H1 (cell line): ENCODE measurements at regions not wholly inside any gene's neighbourhood (a gene's known extent, or its start where the extent isn't known, plus 50 kb on each side); places are given as distances from the start of the nearest gene placed in this dataset.
A peak's percentile ranks its signal among the peaks of the same experiment; 100 is the strongest.

Source experiments
- CTCF ChIA-PET: fragments of 300-600 bp; sonication (Branson Sonifier 250); formaldehyde crosslinking; loops from one replicate; lab custom pipeline; 2021; ENCODE audit not compliant: partially characterized antibody; lab: Charles Lee
- POLR2A ChIA-PET: fragments of 300-600 bp; sonication (Branson Sonifier 250); formaldehyde crosslinking; loops from one replicate; lab custom pipeline; 2021; ENCODE audit warnings: inconsistent platforms; ENCODE audit not compliant: partially characterized antibody; lab: Charles Lee
- DNase-seq, 2 experiments: peaks; one replicate each; pipeline versions ENCODE4 v3.0.0 to v3.0.0-alpha.2; 2010 to 2022; ENCODE audit warnings: low spot score in 2 of 2, low read depth in 1 of 2, mixed read lengths in 1 of 2
- FAIRE-seq: peaks from 2 replicates; lab custom pipeline; 2011; peaks lifted over from hg19 to GRCh38; lab: Jason Lieb, UNC
- H2AFZ ChIP-seq: 2 replicates; pipeline ENCODE4 v1.8.1; 2012; ENCODE audit warnings: low read length, inconsistent platforms
- H2AK5ac ChIP-seq: 2 replicates; pipeline ENCODE4 v1.6.1; 2013; ENCODE audit warnings: low read depth, low read length
- H2BK120ac ChIP-seq: replicated peaks from 2 replicates; pipeline ENCODE3; 2013; ENCODE audit warnings: low read depth, low read length, inconsistent platforms
- H2BK12ac ChIP-seq: 2 replicates; pipeline ENCODE4 v1.6.1; 2013; ENCODE audit warnings: low read depth, low read length
- H2BK15ac ChIP-seq: 2 replicates; pipeline ENCODE4 v1.6.1; 2013; ENCODE audit warnings: low read length
- H2BK20ac ChIP-seq: 2 replicates; pipeline ENCODE4 v1.6.1; 2013; ENCODE audit warnings: low read length
- H2BK5ac ChIP-seq: 2 replicates; pipeline ENCODE4 v1.6.1; 2013; ENCODE audit warnings: low read depth, low read length
- H3K14ac ChIP-seq: 2 replicates; pipeline ENCODE4 v1.6.1; 2013; ENCODE audit warnings: inconsistent platforms; ENCODE audit not compliant: insufficient read length
- H3K18ac ChIP-seq: 2 replicates; pipeline ENCODE4 v1.6.1; 2013; ENCODE audit warnings: low read length; ENCODE audit errors: extremely low read depth
- H3K23ac ChIP-seq: 2 replicates; pipeline ENCODE4 v1.6.1; 2013; ENCODE audit warnings: inconsistent platforms; ENCODE audit not compliant: insufficient read length
- H3K23me2 ChIP-seq: 2 replicates; pipeline ENCODE4 v1.6.1; 2013; ENCODE audit warnings: low read depth, low read length
- H3K27ac ChIP-seq: 2 replicates; pipeline ENCODE4 v1.6.1; 2011; ENCODE audit warnings: low read depth, low read length, inconsistent platforms
- H3K27me3 ChIP-seq, 4 experiments: replicated peaks in 1 of 4; 1 replicate in 1 of 4; 2 replicates in 3 of 4; pipeline versions ENCODE4 v1.6.1 to v1.8.1; 2011 to 2013; ENCODE audit warnings: low read length in 3 of 4, mild to moderate bottlenecking in 3 of 4, inconsistent platforms in 2 of 4, mixed read lengths in 2 of 4, moderate library complexity in 1 of 4; ENCODE audit not compliant: control insufficient read depth in 3 of 4, insufficient read depth in 3 of 4; ENCODE audit errors: extremely low read depth in 1 of 4
- H3K36me3 ChIP-seq, 4 experiments: 2 replicates each; pipeline versions ENCODE4 v1.6.1 to v1.8.1; 2011 to 2013; ENCODE audit warnings: mild to moderate bottlenecking in 4 of 4, low read length in 3 of 4, moderate library complexity in 2 of 4, control low read depth in 1 of 4, inconsistent platforms in 1 of 4; ENCODE audit not compliant: insufficient read depth in 4 of 4, control insufficient read depth in 2 of 4
- H3K4ac ChIP-seq: replicated peaks from 2 replicates; pipeline ENCODE3; 2013; ENCODE audit warnings: low read length, low read depth, mixed read lengths, inconsistent platforms; ENCODE audit not compliant: insufficient read length
- H3K4me1 ChIP-seq, 4 experiments: replicated peaks in 1 of 4; 1 replicate in 1 of 4; 2 replicates in 3 of 4; pipeline versions ENCODE4 v1.6.1 to v1.8.1; 2011 to 2013; ENCODE audit warnings: low read length in 3 of 4, inconsistent platforms in 2 of 4, mixed read lengths in 1 of 4; ENCODE audit not compliant: insufficient read depth in 4 of 4, control insufficient read depth in 3 of 4
- H3K4me2 ChIP-seq, 2 experiments: 2 replicates each; pipeline versions ENCODE4 v1.6.1 to v1.8.1; 2011 to 2013; ENCODE audit warnings: low read depth in 2 of 2, low read length in 2 of 2, control low read depth in 1 of 2, inconsistent platforms in 1 of 2, mild to moderate bottlenecking in 1 of 2; ENCODE audit not compliant: insufficient read depth in 1 of 2
- H3K4me3 ChIP-seq, 4 experiments: fragments of 200-600, 300-600 bp in 1 of 4; sonication (generic), shearing (Covaris generic), sonication (Bioruptor Twin) in 1 of 4; 2 replicates each; pipeline versions ENCODE4 v1.5.1 to v1.8.1; 2011 to 2016; ENCODE audit warnings: low read length in 4 of 4, low read depth in 3 of 4, control low read depth in 2 of 4, inconsistent platforms in 2 of 4, mild to moderate bottlenecking in 2 of 4, mixed read lengths in 1 of 4, moderate library complexity in 1 of 4; ENCODE audit not compliant: insufficient read depth in 2 of 4; ENCODE audit errors: extremely low read depth in 1 of 4
- H3K56ac ChIP-seq: replicated peaks from 2 replicates; pipeline ENCODE3; 2013; ENCODE audit warnings: low read depth, mild to moderate bottlenecking, mixed read lengths, low read length, inconsistent platforms; ENCODE audit not compliant: insufficient read length
- H3K79me1 ChIP-seq: 2 replicates; pipeline ENCODE4 v1.6.1; 2013; ENCODE audit warnings: low read depth, low read length, control low read depth
- H3K79me2 ChIP-seq, 2 experiments: 2 replicates each; pipeline versions ENCODE4 v1.6.1 to v1.8.1; 2012 to 2013; ENCODE audit warnings: low read length in 2 of 2, mild to moderate bottlenecking in 2 of 2, inconsistent platforms in 1 of 2; ENCODE audit not compliant: insufficient read depth in 2 of 2, control insufficient read depth in 1 of 2
- H3K9ac ChIP-seq, 4 experiments: replicated peaks in 1 of 4; 1 replicate in 1 of 4; 2 replicates in 3 of 4; pipeline versions ENCODE4 v1.6.1 to v1.8.1; 2011 to 2013; ENCODE audit warnings: low read depth in 3 of 4, low read length in 3 of 4, control low read depth in 2 of 4, mild to moderate bottlenecking in 2 of 4, moderate library complexity in 2 of 4, inconsistent platforms in 1 of 4; ENCODE audit errors: extremely low read depth in 1 of 4
- H3K9me3 ChIP-seq, 2 experiments: 2 replicates each; pipeline versions ENCODE4 v1.6.1 to v1.8.1; 2012 to 2013; ENCODE audit warnings: mild to moderate bottlenecking in 2 of 2, moderate library complexity in 2 of 2, control low read depth in 1 of 2, inconsistent platforms in 1 of 2, low read depth in 1 of 2, low read length in 1 of 2, mixed read lengths in 1 of 2; ENCODE audit not compliant: insufficient read depth in 2 of 2
- H4K20me1 ChIP-seq, 2 experiments: replicated peaks in 1 of 2; 2 replicates each; pipeline versions ENCODE3 to v1.8.1; 2011 to 2013; ENCODE audit warnings: inconsistent platforms in 2 of 2, low read length in 2 of 2, mild to moderate bottlenecking in 1 of 2; ENCODE audit not compliant: insufficient read depth in 2 of 2, control insufficient read depth in 1 of 2
- H4K5ac ChIP-seq: 2 replicates; pipeline ENCODE4 v1.6.1; 2013; ENCODE audit warnings: low read length, low read depth, mixed read lengths, inconsistent platforms; ENCODE audit not compliant: insufficient read length
- H4K8ac ChIP-seq: 2 replicates; pipeline ENCODE4 v1.8.0; 2013; ENCODE audit warnings: mild to moderate bottlenecking, moderate library complexity, low read length, inconsistent platforms; ENCODE audit not compliant: insufficient read depth; ENCODE audit errors: extremely low read depth
- H4K91ac ChIP-seq: replicated peaks from 2 replicates; pipeline ENCODE3; 2013; ENCODE audit warnings: low read length, mixed read lengths, inconsistent platforms; ENCODE audit not compliant: insufficient read length
- BCL11A ChIP-seq, 2 experiments: IDR thresholded peaks; one replicate each; pipeline ENCODE4 v1.6.1; 2011; ENCODE audit warnings: low read depth in 2 of 2, low read length in 2 of 2, mild to moderate bottlenecking in 2 of 2
- CREB1 ChIP-seq: IDR thresholded peaks from 2 replicates; pipeline ENCODE4 v1.6.1; 2012; ENCODE audit warnings: inconsistent platforms
- HDAC2 ChIP-seq, 2 experiments: fragments of 300-600 bp in 1 of 2; sonication (generic) in 1 of 2; IDR thresholded peaks; 2 replicates each; pipeline ENCODE4 v1.6.1; 2011 to 2012; ENCODE audit warnings: low read depth in 2 of 2, low read length in 2 of 2, mild to moderate bottlenecking in 2 of 2, moderate library complexity in 2 of 2, borderline replicate concordance in 1 of 2, inconsistent platforms in 1 of 2
- KDM1A ChIP-seq: fragments of 200-600, 300-600 bp; sonication (generic); IDR thresholded peaks from 2 replicates; pipeline ENCODE4 v1.7.1; 2016; ENCODE audit warnings: mild to moderate bottlenecking, low read length, borderline replicate concordance
- SAP30 ChIP-seq: fragments of 300-600 bp; sonication (generic); IDR thresholded peaks from 2 replicates; pipeline ENCODE4 v1.7.1; 2012; ENCODE audit warnings: low read length, moderate library complexity, mild to moderate bottlenecking, inconsistent platforms; ENCODE audit not compliant: insufficient read depth, insufficient replicate concordance
- SP1 ChIP-seq: IDR thresholded peaks from 2 replicates; pipeline ENCODE4 v1.6.1; 2011; ENCODE audit warnings: low read depth, low read length
- SP4 ChIP-seq: IDR thresholded peaks from 2 replicates; pipeline ENCODE4 v1.6.1; 2012; ENCODE audit warnings: low read length, inconsistent platforms
- TBP ChIP-seq: IDR thresholded peaks from 2 replicates; pipeline ENCODE4 v1.6.1; 2011; ENCODE audit warnings: low read depth, low read length, improper control_type of control experiment
- TCF12 ChIP-seq: IDR thresholded peaks from 2 replicates; pipeline ENCODE4 v1.6.1; 2011; ENCODE audit warnings: low read depth, mild to moderate bottlenecking, low read length
- WGBS, 2 experiments: shearing (Covaris generic) in 1 of 2; methylation state at CpG; one replicate each; pipeline versions ENCODE4 v1.1.6 to v1.1.7; 2013 to 2015; ENCODE audit warnings: low lambda C conversion rate in 2 of 2, mixed read lengths in 2 of 2, inconsistent platforms in 1 of 2, low coverage in 1 of 2, missing lambda C conversion rate in 1 of 2; ENCODE audit not compliant: insufficient replicate concordance in 2 of 2, insufficient coverage in 1 of 2, insufficient read length in 1 of 2; ENCODE audit errors: extremely low coverage in 1 of 2, missing lambda C conversion rate in 1 of 2; 5-methylcytosine and 5-hydroxymethylcytosine counted together

DNA sequence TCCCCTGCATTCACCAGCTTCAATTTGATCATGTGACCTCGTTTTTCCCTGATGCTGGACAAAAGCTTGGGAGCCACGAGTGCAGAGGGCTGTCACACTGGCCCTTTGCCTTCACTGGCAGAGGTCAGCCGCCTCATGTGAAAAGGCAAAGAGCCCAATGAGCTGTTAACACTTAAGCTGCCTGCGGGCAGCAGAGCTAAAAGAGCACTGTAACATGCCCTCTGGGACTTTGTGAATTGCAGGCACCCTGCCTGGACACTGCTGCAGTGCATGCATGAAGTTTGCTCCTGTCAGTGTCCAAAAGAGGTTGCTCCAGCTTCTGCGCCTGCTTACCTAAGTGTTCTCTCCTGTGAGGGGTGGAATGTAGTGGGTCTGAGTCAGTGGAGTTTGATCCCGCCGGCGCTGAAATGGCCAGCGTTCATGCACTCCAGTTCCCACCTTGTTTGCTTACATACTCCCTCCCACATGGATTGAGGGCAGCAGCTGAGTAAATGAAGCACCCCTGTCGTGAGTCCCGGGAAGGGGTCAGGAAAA lies 193.7 kb downstream of the RFC3 start:
- Histone ChIP-seq H3K27me3 (no peaks in the 10 kb centered on the region), H3K4me1 (no peaks in the 10 kb centered on the region), H3K79me2 (no peaks in the 10 kb centered on the region), H2BK15ac (no peak overlapping the region), H2AK5ac (no peak overlapping the region), H2BK5ac (no peak overlapping the region), H2BK12ac (0 out of 2 replicates have a peak overlapping the region, but pooled peaks have one; percentile 5), H2AFZ (peak overlapping the region; percentile 84), H4K20me1 (no peaks in the 10 kb centered on the region), H3K56ac (no peak overlapping the region), H3K4me3 (no peak overlapping the region), H3K36me3 (no peaks in the 10 kb centered on the region), H3K9me3 (no peaks in the 10 kb centered on the region), H3K14ac (no peak overlapping the region), H3K18ac (no peak overlapping the region), H3K4me2 (no peak overlapping the region), H4K91ac (no peak overlapping the region), H2BK120ac (no peak overlapping the region), H2BK20ac (no peak overlapping the region), H3K23ac (no peak overlapping the region), H3K9ac (no peak overlapping the region), H3K4ac (no peak overlapping the region), H3K79me1 (no peaks in the 10 kb centered on the region), H4K5ac (no peak overlapping the region), H3K23me2 (no peaks in the 10 kb centered on the region), H4K8ac (no peak overlapping the region), H3K27ac (no peak overlapping the region)
- DNase-seq (no peak), FAIRE-seq (no peak)
- ChIA-PET CTCF (interaction anchor here (0.9 to 2.2 kb wide), 4 partner anchors 13 to 66 kb away, joined by 3 to 5 read pairs (median 4); no protein-coding TSS in a partner anchor), POLR2A (no interaction called here)
- WGBS, 2 experiments, result 82% methylated on average over 11 of the region's 11 CpGs; no CpG with 5 or more reads in 1 of the 2 experiments
- TF ChIP-seq TBP, result no peak
- TF ChIP-seq SAP30, result no peak
- no peak for TF ChIP-seq KDM1A
- no peak for TF ChIP-seq CREB1
- TF ChIP-seq SP1, result no peak
- no peak for TF ChIP-seq BCL11A (IDR thresholded peaks at IDR 0.05; ENCODE audit: low read depth in 2 of 2, low read length in 2 of 2)
- no peak for TF ChIP-seq HDAC2 (IDR thresholded peaks at IDR 0.05; ENCODE audit: borderline replicate concordance in 1 of 2, low read depth in 2 of 2, low read length in 2 of 2)
- TF ChIP-seq SP4, result no peak
- TF ChIP-seq TCF12, result no peak
